Sigmoid colon (tissue), 4 donors: ENCODE measurements at regions not wholly inside any gene's neighbourhood (a gene's known extent, or its start where the extent isn't known, plus 50 kb on each side); places are given as distances from the start of the nearest gene placed in this dataset.

Experiments
- CTCF ChIP-seq, 4 experiments: fragments of 450-650 bp in 3 of 4; fragments of 200-600 bp in 1 of 4; IDR thresholded peaks; one replicate each; pipeline ENCODE4 v1.5.1; 2016 to 2019; ENCODE audit warnings: antibody characterized with exemption in 4 of 4, mild to moderate bottlenecking in 3 of 4, moderate library complexity in 2 of 4
- POLR2A ChIP-seq, 2 donors: fragments of 450-650 bp; IDR thresholded peaks; one replicate each; pipeline ENCODE4 v1.6.1; 2016; ENCODE audit warnings: antibody characterized with exemption in 2 of 2, mild to moderate bottlenecking in 2 of 2, moderate library complexity in 2 of 2
- POLR2AphosphoS5 ChIP-seq, 4 donors: sonication (generic); formaldehyde crosslinking; IDR thresholded peaks; one replicate each; pipeline ENCODE4 v1.6.1; 2017; ENCODE audit warnings: antibody characterized with exemption in 4 of 4

GRCh38 chr3:160171813-160172212 is 53.4 kb upstream of the C3orf80 start:
- TF ChIP-seq POLR2AphosphoS5 (IDR thresholded peaks at IDR 0.05): no peak
- TF ChIP-seq CTCF (IDR thresholded peaks at IDR 0.05): no peak
- no peak for TF ChIP-seq POLR2A (IDR thresholded peaks at IDR 0.05)
